ENCODE measurements at regions not wholly inside any gene's neighbourhood (a gene's known extent, or its start where the extent isn't known, plus 50 kb on each side); places are given as distances from the start of the nearest gene placed in this dataset.
"Not testable (repeated sequence)": the region's sequence is repeated elsewhere in the genome, so short reads cannot be mapped to it uniquely, and the experiment has no call there.

GRCh38 chr3:124142389-124142970, 150.6 kb upstream of the ROPN1 start:
- ATAC-seq: no peak

- ATAC-seq: no peak
Measured at GRCh38 chr3:124143047-124143446, 151.1 kb upstream of the ROPN1 start.

- no peak for ATAC-seq
Measured at GRCh38 chr3:124144035-124144814, 152.3 kb upstream of the ROPN1 start.

GRCh38 chr3:124147429-124147828, 155.5 kb upstream of the ROPN1 start:
- no peak for ATAC-seq

GRCh38 chr3:124147946-124148345, 156.0 kb upstream of the ROPN1 start:
- ATAC-seq: no peak

GRCh38 chr3:124149081-124149480, 157.2 kb upstream of the ROPN1 start:
- ATAC-seq: no peak

- ATAC-seq: no peak
Measured at GRCh38 chr3:124149771-124150170, 157.8 kb upstream of the ROPN1 start.

GRCh38 chr3:124152891-124153290, 161.0 kb upstream of the ROPN1 start:
- not testable (repeated sequence) for ATAC-seq

GRCh38 chr3:124156866-124157712, 165.2 kb upstream of the ROPN1 start:
- ATAC-seq: no peak

GRCh38 chr3:124157748-124158147, 165.8 kb upstream of the ROPN1 start:
- no peak for ATAC-seq

- no peak for ATAC-seq
Measured at GRCh38 chr3:124158168-124158881, 166.4 kb upstream of the ROPN1 start.

- ATAC-seq: no peak
Measured at GRCh38 chr3:124161448-124161847, 169.5 kb upstream of the ROPN1 start.

- ATAC-seq: no peak
Measured at GRCh38 chr3:124163689-124164088, 171.8 kb upstream of the ROPN1 start.

- no peak for ATAC-seq
Measured at GRCh38 chr3:124168271-124168670, 176.3 kb upstream of the ROPN1 start.

GRCh38 chr3:124172283-124172682, 180.4 kb upstream of the ROPN1 start:
- ATAC-seq: no peak

- ATAC-seq: no peak
Measured at GRCh38 chr3:124172816-124173215, 180.9 kb upstream of the ROPN1 start.

- no peak for ATAC-seq
Measured at GRCh38 chr3:124174476-124174875, 182.6 kb upstream of the ROPN1 start.

GRCh38 chr3:124174910-124175874, 183.3 kb upstream of the ROPN1 start:
- no peak for ATAC-seq

GRCh38 chr3:124177071-124177470, 185.1 kb upstream of the ROPN1 start:
- no peak for ATAC-seq

GRCh38 chr3:124178531-124178930, 186.6 kb upstream of the ROPN1 start:
- no peak for ATAC-seq

GRCh38 chr3:124200407-124200806, 208.5 kb upstream of the ROPN1 start:
- no peak for ATAC-seq

- no peak for ATAC-seq
Measured at GRCh38 chr3:124201226-124201625, 209.3 kb upstream of the ROPN1 start.

Measured in activated CD4-positive, CD25-positive, alpha-beta regulatory T cell treated with anti-CD3 and anti-CD28 coated beads, Interleukin-2, amount 50 U/mL, for 24 hours (primary cell).